ENCODE measurements at regions not wholly inside any gene's neighbourhood (a gene's known extent, or its start where the extent isn't known, plus 50 kb on each side); places are given as distances from the start of the nearest gene placed in this dataset.

GRCh38 chr19:33963514-33963913 is 166.8 kb downstream of the KCTD15 start:
- Mint-ChIP-seq H3K27ac (no peak overlapping the region), H3K36me3 (ENCODE audit: insufficient read depth) (no peaks in the 10 kb centered on the region), H3K4me1 (ENCODE audit: low read depth) (no peaks in the 10 kb centered on the region), H3K4me3 (ENCODE audit: low read depth) (no peak overlapping the region), H3K27me3 (peaks cover 12% of the 10 kb centered on the region), H3K9me3 (ENCODE audit: low read depth) (peaks cover 6% of the 10 kb centered on the region)
- TF ChIP-seq CTCF (IDR thresholded peaks at IDR 0.05; ENCODE audit: unreplicated experiment), result no peak
- no peak for DNase-seq (ENCODE audit: low spot score, unreplicated experiment)

DNA sequence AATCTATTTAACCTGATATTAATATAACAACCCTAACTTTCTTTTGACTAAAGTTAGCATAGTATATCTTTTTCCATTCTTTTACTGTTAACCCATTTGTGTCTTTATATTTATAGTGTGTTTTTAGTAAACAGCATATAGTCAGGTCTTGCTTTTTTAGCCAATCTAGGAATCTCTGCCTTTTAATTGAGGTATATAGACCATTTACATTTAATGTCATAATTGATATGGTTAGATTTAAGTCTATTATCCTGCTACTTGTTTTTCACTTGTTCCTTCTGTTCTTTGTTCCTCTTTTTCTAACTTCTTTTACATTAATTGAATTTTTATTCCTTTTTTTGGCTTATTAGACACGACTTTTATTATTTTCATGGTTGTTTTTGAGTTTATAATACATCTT is 174.4 kb downstream of the KCTD15 start:
- Mint-ChIP-seq H3K9me3 (ENCODE audit: low read depth) (peaks cover 17% of the 10 kb centered on the region), H3K4me1 (ENCODE audit: low read depth) (no peaks in the 10 kb centered on the region)
- no peak for TF ChIP-seq CTCF (IDR thresholded peaks at IDR 0.05; ENCODE audit: unreplicated experiment)

DNA sequence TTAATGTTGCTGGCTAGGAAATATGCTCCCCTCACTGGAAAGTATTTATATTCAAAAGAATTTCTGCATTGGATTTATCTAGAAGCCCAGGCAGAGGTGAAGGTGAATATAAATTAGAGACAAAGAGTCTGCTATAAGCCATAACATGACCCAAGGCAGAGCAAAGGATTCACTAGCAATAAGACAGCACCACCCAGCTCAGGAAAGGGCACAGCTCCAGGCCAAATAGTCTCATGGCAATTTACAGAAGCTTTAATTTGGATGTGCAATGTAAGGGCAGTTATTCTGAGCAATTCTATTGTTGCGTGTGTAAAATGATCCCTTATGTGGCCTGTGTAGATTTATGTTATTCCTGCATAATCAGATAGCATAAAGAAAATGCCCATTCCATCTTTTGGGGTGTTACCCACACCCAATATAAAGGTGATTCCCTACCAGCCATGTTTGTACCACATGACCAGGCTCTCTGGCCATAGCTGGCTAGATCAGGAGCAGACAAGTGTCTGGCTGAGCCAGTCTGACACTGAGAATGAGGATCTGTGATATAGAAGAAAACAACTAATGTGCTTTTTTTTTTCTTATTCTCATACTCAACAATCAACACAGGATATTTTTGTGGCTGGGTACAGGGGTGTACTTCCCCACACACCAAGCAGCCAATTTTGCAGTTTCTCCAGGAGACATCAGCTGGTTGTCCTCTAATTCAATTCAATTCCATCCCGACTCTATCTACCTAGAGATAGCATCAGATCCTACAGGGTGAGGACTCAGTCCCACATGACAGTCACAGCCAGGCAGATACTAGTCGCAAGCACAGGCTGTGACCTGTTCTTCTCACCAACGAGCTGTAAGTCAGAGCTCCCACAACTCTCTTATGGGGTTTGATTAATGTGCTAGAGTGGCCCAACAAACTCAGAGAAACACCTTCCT is 181.4 kb downstream of the KCTD15 start:
- H3K27me3 Mint-ChIP-seq, result no peaks in the 10 kb centered on the region
- peaks cover 20% of the 10 kb centered on the region for H3K9me3 Mint-ChIP-seq (ENCODE audit: low read depth)
- no peak for TF ChIP-seq CTCF (IDR thresholded peaks at IDR 0.05; ENCODE audit: unreplicated experiment)

More for the DNA sequence above, 174.4 kb downstream of the KCTD15 start:
- no peak overlapping the region for H3K27ac Mint-ChIP-seq
- H3K27me3 Mint-ChIP-seq, result no peaks in the 10 kb centered on the region
- no peak for DNase-seq (ENCODE audit: low spot score, unreplicated experiment)
- no peak overlapping the region for H3K4me3 Mint-ChIP-seq (ENCODE audit: low read depth)
- no peaks in the 10 kb centered on the region for H3K36me3 Mint-ChIP-seq (ENCODE audit: insufficient read depth)

DNA sequence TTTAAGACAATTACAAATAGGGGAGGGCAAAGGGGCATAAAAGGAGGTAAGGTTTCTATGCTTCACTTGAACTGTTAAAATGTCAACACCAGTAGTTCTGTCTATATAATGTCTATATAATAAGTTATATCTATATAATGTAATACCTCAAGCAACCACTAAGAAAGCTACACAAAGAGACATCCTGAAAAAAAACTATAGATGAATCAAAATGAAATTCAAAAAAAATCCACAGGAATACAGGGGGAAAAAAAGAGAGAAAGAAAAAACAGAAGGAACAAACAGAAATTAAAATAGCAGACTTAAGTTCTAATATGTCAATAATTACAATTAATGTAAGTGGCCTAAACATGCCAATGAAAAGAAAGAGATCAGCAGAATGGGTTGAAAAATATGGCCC is 186.0 kb downstream of the KCTD15 start:
- H3K9me3 Mint-ChIP-seq (ENCODE audit: low read depth), result peaks cover 28% of the 10 kb centered on the region
- peak; percentile 16 for TF ChIP-seq CTCF (IDR thresholded peaks at IDR 0.05; ENCODE audit: unreplicated experiment)
- H3K36me3 Mint-ChIP-seq (ENCODE audit: insufficient read depth), result no peaks in the 10 kb centered on the region
- no peak overlapping the region for H3K27ac Mint-ChIP-seq
- no peaks in the 10 kb centered on the region for H3K4me1 Mint-ChIP-seq (ENCODE audit: low read depth)
- H3K4me3 Mint-ChIP-seq (ENCODE audit: low read depth), result no peak overlapping the region
- no peak for DNase-seq (ENCODE audit: low spot score, unreplicated experiment)
- no peaks in the 10 kb centered on the region for H3K27me3 Mint-ChIP-seq

More for the DNA sequence above, 181.4 kb downstream of the KCTD15 start:
- H3K4me3 Mint-ChIP-seq (ENCODE audit: low read depth), result no peak overlapping the region
- H3K27ac Mint-ChIP-seq, result no peak overlapping the region
- no peak for DNase-seq (ENCODE audit: low spot score, unreplicated experiment)
- H3K36me3 Mint-ChIP-seq (ENCODE audit: insufficient read depth), result no peaks in the 10 kb centered on the region
- no peaks in the 10 kb centered on the region for H3K4me1 Mint-ChIP-seq (ENCODE audit: low read depth)

DNA sequence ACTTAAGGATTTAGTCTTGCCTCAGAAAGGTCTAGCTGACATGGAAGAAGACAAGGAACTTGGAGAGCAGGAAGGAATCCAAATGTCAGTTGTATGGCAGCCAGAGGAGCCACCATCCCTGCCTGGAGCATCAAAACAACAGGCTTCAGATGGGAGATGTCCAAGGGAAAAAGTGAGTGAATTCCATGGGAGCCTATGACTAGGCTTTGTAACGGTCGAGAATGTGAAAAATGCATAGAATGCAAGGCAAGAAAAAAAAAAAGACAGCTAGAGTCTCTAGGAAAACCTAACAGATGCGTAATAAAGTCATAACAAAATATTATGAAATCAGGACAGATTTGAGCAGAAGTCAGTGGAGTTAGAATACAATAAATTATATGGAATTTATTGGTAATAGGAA is 183.7 kb upstream of the LSM14A start:
- H3K27ac Mint-ChIP-seq, result no peak overlapping the region
- H3K36me3 Mint-ChIP-seq (ENCODE audit: insufficient read depth), result no peaks in the 10 kb centered on the region
- H3K27me3 Mint-ChIP-seq, result no peaks in the 10 kb centered on the region
- no peak for TF ChIP-seq CTCF (IDR thresholded peaks at IDR 0.05; ENCODE audit: unreplicated experiment)
- DNase-seq (ENCODE audit: low spot score, unreplicated experiment), result no peak
- peaks cover 25% of the 10 kb centered on the region for H3K9me3 Mint-ChIP-seq (ENCODE audit: low read depth)
- H3K4me3 Mint-ChIP-seq (ENCODE audit: low read depth), result no peak overlapping the region
- no peaks in the 10 kb centered on the region for H3K4me1 Mint-ChIP-seq (ENCODE audit: low read depth)
